Neuronal stem cell (in vitro differentiated cells): ENCODE measurements at regions not wholly inside any gene's neighbourhood (a gene's known extent, or its start where the extent isn't known, plus 50 kb on each side); places are given as distances from the start of the nearest gene placed in this dataset.
A peak's percentile ranks its signal among the peaks of the same experiment; 100 is the strongest.

Experiments used
- DNase-seq: peaks from one replicate; pipeline ENCODE4 v3.0.0-alpha.2; 2013; ENCODE audit warnings: low spot score
- H2AFZ ChIP-seq: one replicate; pipeline ENCODE4 v1.6.1; 2013; ENCODE audit warnings: mild to moderate bottlenecking, low read length, inconsistent platforms
- H2AK5ac ChIP-seq: 2 replicates; pipeline ENCODE4 v1.6.1; 2013; ENCODE audit warnings: low read depth, mild to moderate bottlenecking, inconsistent platforms, low read length, moderate library complexity, mixed read lengths
- H2BK120ac ChIP-seq: 2 replicates; pipeline ENCODE4 v1.6.1; 2013; ENCODE audit warnings: low read depth, mild to moderate bottlenecking, inconsistent platforms, low read length, moderate library complexity, mixed read lengths
- H2BK12ac ChIP-seq: one replicate; pipeline ENCODE4 v1.6.1; 2013; ENCODE audit warnings: low read length, inconsistent platforms
- H2BK15ac ChIP-seq: 2 replicates; pipeline ENCODE4 v1.6.1; 2013; ENCODE audit warnings: mild to moderate bottlenecking, low read length, inconsistent platforms, mixed read lengths
- H2BK5ac ChIP-seq: one replicate; pipeline ENCODE4 v1.6.1; 2013; ENCODE audit warnings: inconsistent platforms, mild to moderate bottlenecking, low read length, moderate library complexity
- H3K14ac ChIP-seq: one replicate; pipeline ENCODE4 v1.6.1; 2013; ENCODE audit warnings: low read length, inconsistent platforms
- H3K18ac ChIP-seq: 2 replicates; pipeline ENCODE4 v1.6.1; 2013; ENCODE audit warnings: low read length, inconsistent platforms
- H3K23ac ChIP-seq: 2 replicates; pipeline ENCODE4 v1.6.1; 2013; ENCODE audit warnings: low read depth, mild to moderate bottlenecking, mixed read lengths, low read length, inconsistent platforms; ENCODE audit not compliant: poor library complexity
- H3K27ac ChIP-seq: replicated peaks from 3 replicates; pipeline ENCODE4 v1.5.1; 2013; ENCODE audit warnings: low read length, inconsistent platforms
- H3K27me3 ChIP-seq, 3 experiments: 2 replicates each; pipeline ENCODE4 v1.6.1; 2013; ENCODE audit warnings: low read length in 3 of 3, mild to moderate bottlenecking in 2 of 3, inconsistent platforms in 1 of 3, low read depth in 1 of 3, mixed read lengths in 1 of 3, moderate library complexity in 1 of 3; ENCODE audit not compliant: control insufficient read depth in 3 of 3, insufficient read depth in 3 of 3
- H3K36me3 ChIP-seq, 2 donors: replicated peaks in 1 of 2; 2 replicates each; pipeline ENCODE4 v1.6.1; 2013; ENCODE audit warnings: low read length in 2 of 2; ENCODE audit not compliant: control insufficient read depth in 2 of 2, insufficient read depth in 2 of 2
- H3K4ac ChIP-seq: 2 replicates; pipeline ENCODE4 v1.6.1; 2013; ENCODE audit warnings: inconsistent platforms, mild to moderate bottlenecking, low read length, moderate library complexity
- H3K4me1 ChIP-seq, 2 donors: 1 replicate in 1 of 2; 2 replicates in 1 of 2; pipeline ENCODE4 v1.6.1; 2013; ENCODE audit warnings: low read length in 2 of 2, low read depth in 1 of 2; ENCODE audit not compliant: control insufficient read depth in 2 of 2, insufficient read depth in 1 of 2
- H3K4me2 ChIP-seq: one replicate; pipeline ENCODE4 v1.6.1; 2013; ENCODE audit warnings: mild to moderate bottlenecking, low read length, inconsistent platforms; ENCODE audit not compliant: insufficient read depth, poor library complexity, severe bottlenecking
- H3K4me3 ChIP-seq, 2 donors: 2 replicates each; pipeline ENCODE4 v1.5.1; 2013; ENCODE audit warnings: low read length in 2 of 2, mild to moderate bottlenecking in 2 of 2, inconsistent platforms in 1 of 2, moderate library complexity in 1 of 2
- H3K79me1 ChIP-seq: one replicate; pipeline ENCODE4 v1.6.1; 2013; ENCODE audit warnings: low read depth, mild to moderate bottlenecking, inconsistent platforms, low read length, moderate library complexity
- H3K9ac ChIP-seq: one replicate; pipeline ENCODE4 v1.6.1; 2013; ENCODE audit warnings: mild to moderate bottlenecking, low read depth, low read length, inconsistent platforms; ENCODE audit not compliant: poor library complexity
- H3K9me3 ChIP-seq, 2 donors: replicated peaks in 1 of 2; 2 replicates each; pipeline versions ENCODE3 to v1.6.1; 2013; ENCODE audit warnings: low read length in 2 of 2, mild to moderate bottlenecking in 2 of 2, inconsistent platforms in 1 of 2, low read depth in 1 of 2, mixed read lengths in 1 of 2, moderate library complexity in 1 of 2; ENCODE audit not compliant: control insufficient read depth in 2 of 2, insufficient read depth in 1 of 2
- H4K8ac ChIP-seq: one replicate; pipeline ENCODE4 v1.6.1; 2013; ENCODE audit warnings: low read depth, mild to moderate bottlenecking, inconsistent platforms, low read length, moderate library complexity
- H4K91ac ChIP-seq: one replicate; pipeline ENCODE4 v1.6.1; 2013; ENCODE audit warnings: low read length, low read depth, mild to moderate bottlenecking, inconsistent platforms; ENCODE audit not compliant: poor library complexity
- WGBS, 2 donors: extraction: QIAGEN DNeasy Blood & Tissue Kit; methylation state at CpG; one replicate each; pipeline ENCODE4 v1.1.7; 2013; ENCODE audit warnings: missing lambda C conversion rate in 2 of 2, mixed read lengths in 1 of 2; ENCODE audit not compliant: insufficient read length in 2 of 2, insufficient replicate concordance in 1 of 2; ENCODE audit errors: extremely low coverage in 2 of 2; 5-methylcytosine and 5-hydroxymethylcytosine counted together

DNA sequence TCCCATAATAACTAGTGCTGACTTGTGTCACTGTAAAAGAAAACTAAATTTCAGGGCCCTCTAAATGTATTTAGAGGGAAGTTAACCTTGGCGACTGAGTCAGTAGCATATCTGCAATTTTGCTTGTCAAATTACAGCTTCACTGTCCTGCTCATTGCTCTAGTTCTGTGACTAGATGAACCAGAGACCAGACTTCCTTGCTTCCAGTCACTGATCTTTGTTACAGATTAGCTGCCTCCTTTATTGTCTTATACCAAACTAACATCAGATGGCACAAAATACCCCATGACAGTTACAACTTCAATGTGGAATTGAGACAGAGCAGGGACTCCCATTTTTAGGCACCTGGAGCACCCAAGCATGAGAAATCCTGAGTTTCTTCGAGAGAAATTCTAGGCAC lies 79.9 kb upstream of the POM121L12 start:
- no peak overlapping the region for H4K91ac ChIP-seq
- no peak overlapping the region for H2AFZ ChIP-seq
- H3K14ac ChIP-seq = no peak overlapping the region
- no peak overlapping the region for H3K9ac ChIP-seq
- WGBS, 2 donors = no CpG with 5 or more reads among the region's 2 CpGs
- peaks cover 0 to 7% of the 10 kb centered on the region in 2 donors for H3K4me1 ChIP-seq
- no peak overlapping the region for H3K23ac ChIP-seq
- no peak overlapping the region for H3K4me2 ChIP-seq
- H3K18ac ChIP-seq = no peak overlapping the region
- no peaks in the 10 kb centered on the region for H3K27me3 ChIP-seq
- no peak overlapping the region for H4K8ac ChIP-seq
- H2BK15ac ChIP-seq = no peak overlapping the region
- no peak for DNase-seq
- H2AK5ac ChIP-seq = no peak overlapping the region
- no peak overlapping the region for H3K4me3 ChIP-seq
- no peaks in the 10 kb centered on the region for H3K79me1 ChIP-seq
- H3K27ac ChIP-seq = no peak overlapping the region
- no peak overlapping the region for H3K4ac ChIP-seq
- H2BK120ac ChIP-seq = no peak overlapping the region
- no peaks in the 10 kb centered on the region for H3K9me3 ChIP-seq
- H3K36me3 ChIP-seq = no peaks in the 10 kb centered on the region
- H2BK5ac ChIP-seq = no peak overlapping the region
- no peak overlapping the region for H2BK12ac ChIP-seq

DNA sequence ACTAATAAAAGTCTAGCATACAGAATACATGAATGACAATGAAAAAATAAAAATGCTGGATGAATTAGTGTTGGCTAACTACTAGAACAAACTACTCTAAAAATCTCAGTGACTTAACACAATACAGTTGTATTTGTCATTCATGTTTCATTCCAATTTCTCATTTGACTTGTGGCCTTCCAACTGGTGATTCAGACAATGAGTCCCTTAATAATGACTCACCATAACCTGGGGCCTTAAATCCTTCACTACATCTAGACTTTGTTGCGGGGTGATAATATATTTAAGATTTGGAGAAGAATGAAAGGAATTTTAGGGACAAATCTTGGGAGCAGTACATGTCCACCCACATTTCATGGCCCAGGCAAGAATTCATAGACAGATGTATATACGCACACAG lies 90.5 kb upstream of the POM121L12 start:
- Histone ChIP-seq H2AK5ac (no peak overlapping the region), H2BK12ac (no peak overlapping the region), H2BK15ac (no peak overlapping the region), H3K9me3 (no peaks in the 10 kb centered on the region), H4K91ac (no peak overlapping the region), H2AFZ (no peak overlapping the region), H3K4me1 (peaks cover 0 to 4% of the 10 kb centered on the region in 2 donors), H3K4me3 (no peak overlapping the region), H3K79me1 (no peaks in the 10 kb centered on the region), H3K14ac (no peak overlapping the region), H3K4me2 (no peak overlapping the region), H2BK5ac (no peak overlapping the region), H4K8ac (no peak overlapping the region), H3K23ac (no peak overlapping the region), H3K27ac (no peak overlapping the region), H3K18ac (no peak overlapping the region), H3K9ac (no peak overlapping the region), H3K27me3 (no peaks in the 10 kb centered on the region), H3K4ac (no peak overlapping the region), H2BK120ac (no peak overlapping the region), H3K36me3 (no peaks in the 10 kb centered on the region)
- DNase-seq = no peak
- no CpG with 5 or more reads among the region's 2 CpGs for WGBS, 2 donors

DNA sequence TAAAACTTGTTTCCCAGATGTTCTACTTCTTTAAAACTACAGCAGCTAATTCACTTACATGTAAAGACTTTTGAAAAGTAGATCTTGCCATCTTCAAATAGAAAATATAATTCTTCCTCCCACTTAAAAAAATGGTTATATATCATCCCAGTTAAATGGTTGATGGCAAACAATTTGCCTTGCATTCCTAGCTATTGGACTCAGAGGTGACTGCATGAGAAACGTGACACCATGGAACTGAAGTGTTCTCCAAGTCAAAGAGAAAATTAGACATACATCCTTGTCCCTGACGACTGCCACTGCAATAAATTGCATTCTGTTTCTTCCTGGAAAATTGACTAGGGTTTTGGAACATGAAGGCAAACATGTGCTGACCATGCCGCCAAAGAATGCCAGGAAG lies 95.0 kb upstream of the POM121L12 start:
- no peak overlapping the region for H3K9ac ChIP-seq
- no peak overlapping the region for H3K23ac ChIP-seq
- H3K4me3 ChIP-seq = no peak overlapping the region
- H3K36me3 ChIP-seq = no peaks in the 10 kb centered on the region
- H3K79me1 ChIP-seq = no peaks in the 10 kb centered on the region
- H3K27me3 ChIP-seq = no peaks in the 10 kb centered on the region
- no peaks in the 10 kb centered on the region for H3K4me1 ChIP-seq
- no peak overlapping the region for H4K91ac ChIP-seq
- H3K4ac ChIP-seq = no peak overlapping the region
- H2AFZ ChIP-seq = peak overlapping the region; percentile 33
- H4K8ac ChIP-seq = no peak overlapping the region
- no CpG with 5 or more reads among the region's 3 CpGs for WGBS, 2 donors
- no peak overlapping the region for H2BK120ac ChIP-seq
- no peak overlapping the region for H3K18ac ChIP-seq
- H3K4me2 ChIP-seq = no peak overlapping the region
- no peak overlapping the region for H2BK5ac ChIP-seq
- H3K27ac ChIP-seq = no peak overlapping the region
- no peaks in the 10 kb centered on the region for H3K9me3 ChIP-seq
- H3K14ac ChIP-seq = no peak overlapping the region
- H2BK12ac ChIP-seq = no peak overlapping the region
- DNase-seq = no peak
- H2AK5ac ChIP-seq = no peak overlapping the region
- no peak overlapping the region for H2BK15ac ChIP-seq

DNA sequence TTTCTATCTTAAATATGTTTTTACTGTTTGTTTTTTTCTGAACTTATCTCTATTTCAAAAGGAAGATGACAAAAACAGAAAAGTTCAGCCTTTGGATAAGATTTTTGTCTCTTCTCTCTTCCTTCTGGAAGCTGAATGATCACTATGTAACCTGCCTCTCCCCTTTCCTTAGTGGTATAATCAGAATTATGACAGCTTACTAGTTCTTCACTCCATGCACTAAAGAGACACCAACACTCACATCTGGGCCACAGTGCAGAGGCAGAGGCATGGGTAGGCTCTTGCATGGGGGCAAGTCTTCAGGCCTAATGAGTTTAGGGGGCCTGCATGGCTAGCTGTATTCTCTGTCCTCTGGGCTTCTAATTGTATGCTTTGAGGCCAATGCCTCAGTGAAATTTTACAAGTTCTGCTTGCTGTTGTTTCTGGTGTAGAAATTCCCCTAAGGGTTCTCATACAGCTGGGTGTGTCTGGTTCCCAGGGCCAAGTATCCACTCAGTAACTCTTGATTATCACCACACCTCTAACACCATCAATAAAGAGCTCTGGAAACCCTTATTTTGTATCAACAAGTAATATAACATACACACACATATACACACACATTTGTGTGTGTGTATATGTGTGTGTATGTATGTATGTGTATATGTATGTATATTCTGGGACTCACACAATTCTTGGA lies 96.8 kb upstream of the POM121L12 start:
- no peak overlapping the region for H3K4ac ChIP-seq
- no peak overlapping the region for H3K9ac ChIP-seq
- H3K4me2 ChIP-seq = no peak overlapping the region
- no peaks in the 10 kb centered on the region for H3K27me3 ChIP-seq
- H3K9me3 ChIP-seq = no peaks in the 10 kb centered on the region
- H4K8ac ChIP-seq = no peak overlapping the region
- no peaks in the 10 kb centered on the region for H3K36me3 ChIP-seq
- H3K4me3 ChIP-seq = no peak overlapping the region
- H2BK5ac ChIP-seq = no peak overlapping the region
- H2AK5ac ChIP-seq = no peak overlapping the region
- H3K14ac ChIP-seq = no peak overlapping the region
- H2BK15ac ChIP-seq = no peak overlapping the region
- no peaks in the 10 kb centered on the region for H3K4me1 ChIP-seq
- H3K23ac ChIP-seq = no peak overlapping the region
- no peak overlapping the region for H3K27ac ChIP-seq
- H2BK12ac ChIP-seq = no peak overlapping the region
- DNase-seq = no peak
- H2AFZ ChIP-seq = no peak overlapping the region
- no peak overlapping the region for H4K91ac ChIP-seq
- no peak overlapping the region for H3K18ac ChIP-seq
- H3K79me1 ChIP-seq = no peaks in the 10 kb centered on the region
- H2BK120ac ChIP-seq = no peak overlapping the region
